ENCODE measurements at regions not wholly inside any gene's neighbourhood (a gene's known extent, or its start where the extent isn't known, plus 50 kb on each side); places are given as distances from the start of the nearest gene placed in this dataset.

GRCh38 chrX:13518126-13518525 is 51.3 kb upstream of the EGFL6 start:
- Mint-ChIP-seq H3K36me3 (no peaks in the 10 kb centered on the region), H3K4me1 (no peaks in the 10 kb centered on the region), H3K27ac (no peak overlapping the region), H3K27me3 (ENCODE audit: low read depth) (no peaks in the 10 kb centered on the region), H3K9me3 (peaks cover 25% of the 10 kb centered on the region), H3K4me3 (no peak overlapping the region)
- TF ChIP-seq CTCF (IDR thresholded peaks at IDR 0.05; ENCODE audit: unreplicated experiment) = no peak
- no peak for DNase-seq (ENCODE audit: low spot score in 2 of 2, unreplicated experiment in 2 of 2)

DNA sequence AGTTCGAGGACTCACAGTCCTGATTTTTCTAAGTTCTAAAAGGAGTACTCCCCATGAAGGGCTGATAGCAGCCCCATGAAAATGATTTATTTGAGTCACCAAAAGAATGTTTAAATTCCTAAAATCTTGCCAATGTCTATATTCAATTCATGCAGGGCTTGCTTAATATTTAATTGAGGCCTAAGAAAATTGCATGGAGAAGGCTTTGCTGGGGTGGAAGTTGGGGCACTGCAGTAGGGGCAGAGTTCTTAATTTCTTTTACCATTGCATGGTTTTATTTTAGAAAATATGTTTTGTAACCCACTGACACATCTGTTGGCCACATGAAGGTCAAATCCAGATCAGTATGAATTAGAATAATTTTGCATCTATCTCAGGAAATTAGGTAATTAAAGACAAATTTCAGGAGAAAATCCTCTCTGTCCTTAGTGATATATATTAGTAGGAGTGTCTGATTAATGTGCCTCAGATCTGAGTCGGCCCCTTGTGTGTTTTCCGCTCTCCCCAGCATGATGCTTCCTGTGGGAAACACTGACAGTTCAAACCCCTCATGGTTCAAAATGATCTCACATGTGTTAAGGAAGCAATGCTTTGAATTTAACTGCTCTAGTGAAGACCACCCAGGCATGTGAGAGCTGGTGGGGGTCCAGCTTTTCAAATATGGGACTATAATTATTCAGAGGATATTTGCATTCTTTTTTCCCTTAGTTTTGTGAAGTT is 54.0 kb upstream of the EGFL6 start:
- H3K27me3 Mint-ChIP-seq (ENCODE audit: low read depth) = no peaks in the 10 kb centered on the region
- H3K36me3 Mint-ChIP-seq = no peaks in the 10 kb centered on the region
- H3K4me3 Mint-ChIP-seq = no peak overlapping the region
- H3K9me3 Mint-ChIP-seq = peaks cover 23% of the 10 kb centered on the region
- H3K4me1 Mint-ChIP-seq = no peaks in the 10 kb centered on the region
- no peak for TF ChIP-seq CTCF (IDR thresholded peaks at IDR 0.05; ENCODE audit: unreplicated experiment)
- DNase-seq (ENCODE audit: low spot score in 2 of 2, unreplicated experiment in 2 of 2) = no peak
- H3K27ac Mint-ChIP-seq = no peak overlapping the region

DNA sequence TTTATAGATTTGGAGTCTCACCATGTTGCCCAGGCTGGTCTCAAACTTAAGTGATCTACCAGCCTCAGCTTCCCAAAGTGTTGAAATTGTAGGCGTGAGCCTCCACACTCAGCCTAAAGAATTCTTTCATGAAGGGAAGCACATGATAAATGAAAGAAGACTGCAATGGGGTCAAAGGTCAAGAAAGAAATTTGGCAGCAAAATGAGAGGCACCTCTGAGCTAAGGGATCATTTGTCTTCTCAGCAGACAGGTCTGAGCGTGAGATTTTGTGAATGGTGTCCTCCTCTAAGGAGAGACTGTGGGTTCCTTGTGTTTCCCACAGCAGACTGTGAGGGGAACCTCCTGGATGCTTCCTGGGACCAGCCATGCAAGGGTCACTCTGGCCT is 57.5 kb upstream of the EGFL6 start:
- no peaks in the 10 kb centered on the region for H3K4me1 Mint-ChIP-seq
- H3K4me3 Mint-ChIP-seq = no peak overlapping the region
- H3K9me3 Mint-ChIP-seq = peaks cover 15% of the 10 kb centered on the region
- DNase-seq (ENCODE audit: low spot score in 2 of 2, unreplicated experiment in 2 of 2) = no peak
- TF ChIP-seq CTCF (IDR thresholded peaks at IDR 0.05; ENCODE audit: unreplicated experiment) = no peak
- no peaks in the 10 kb centered on the region for H3K36me3 Mint-ChIP-seq
- H3K27me3 Mint-ChIP-seq (ENCODE audit: low read depth) = no peaks in the 10 kb centered on the region
- no peak overlapping the region for H3K27ac Mint-ChIP-seq

GRCh38 chrX:13511241-13511943 is 58.0 kb upstream of the EGFL6 start:
- DNase-seq (ENCODE audit: low spot score in 2 of 2, unreplicated experiment in 2 of 2) = no peak
- TF ChIP-seq CTCF (IDR thresholded peaks at IDR 0.05; ENCODE audit: unreplicated experiment) = no peak
- Mint-ChIP-seq H3K4me3 (no peak overlapping the region), H3K9me3 (peaks cover 15% of the 10 kb centered on the region), H3K4me1 (no peaks in the 10 kb centered on the region), H3K36me3 (no peaks in the 10 kb centered on the region), H3K27me3 (ENCODE audit: low read depth) (no peaks in the 10 kb centered on the region), H3K27ac (no peak overlapping the region)

DNA sequence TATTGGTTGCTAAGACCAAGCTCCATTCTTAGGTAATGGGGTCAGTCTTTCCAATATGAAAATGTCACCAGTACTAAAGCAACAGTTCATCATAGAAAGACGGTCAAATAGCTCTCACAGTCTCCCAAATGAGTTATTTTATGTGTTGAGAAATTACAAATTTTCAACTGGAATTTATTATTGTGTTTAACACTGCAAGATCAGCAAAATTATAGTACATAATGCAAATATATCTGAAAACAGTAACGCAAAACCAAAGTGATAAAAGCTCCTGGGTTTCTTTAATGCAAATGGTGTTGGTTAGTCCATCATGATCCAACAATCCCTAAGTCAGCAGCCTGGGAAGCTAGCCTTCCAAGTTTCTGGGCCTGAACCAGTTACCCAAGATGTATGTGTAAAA is 61.5 kb upstream of the EGFL6 start:
- H3K4me1 Mint-ChIP-seq = no peaks in the 10 kb centered on the region
- no peak overlapping the region for H3K4me3 Mint-ChIP-seq
- H3K27ac Mint-ChIP-seq = no peak overlapping the region
- DNase-seq (ENCODE audit: low spot score in 2 of 2, unreplicated experiment in 2 of 2) = no peak
- H3K36me3 Mint-ChIP-seq = peaks cover 2% of the 10 kb centered on the region
- TF ChIP-seq CTCF (IDR thresholded peaks at IDR 0.05; ENCODE audit: unreplicated experiment) = no peak
- H3K9me3 Mint-ChIP-seq = peaks cover 18% of the 10 kb centered on the region
- no peaks in the 10 kb centered on the region for H3K27me3 Mint-ChIP-seq (ENCODE audit: low read depth)
